ENCODE measurements at regions not wholly inside any gene's neighbourhood (a gene's known extent, or its start where the extent isn't known, plus 50 kb on each side); places are given as distances from the start of the nearest gene placed in this dataset.

DNA sequence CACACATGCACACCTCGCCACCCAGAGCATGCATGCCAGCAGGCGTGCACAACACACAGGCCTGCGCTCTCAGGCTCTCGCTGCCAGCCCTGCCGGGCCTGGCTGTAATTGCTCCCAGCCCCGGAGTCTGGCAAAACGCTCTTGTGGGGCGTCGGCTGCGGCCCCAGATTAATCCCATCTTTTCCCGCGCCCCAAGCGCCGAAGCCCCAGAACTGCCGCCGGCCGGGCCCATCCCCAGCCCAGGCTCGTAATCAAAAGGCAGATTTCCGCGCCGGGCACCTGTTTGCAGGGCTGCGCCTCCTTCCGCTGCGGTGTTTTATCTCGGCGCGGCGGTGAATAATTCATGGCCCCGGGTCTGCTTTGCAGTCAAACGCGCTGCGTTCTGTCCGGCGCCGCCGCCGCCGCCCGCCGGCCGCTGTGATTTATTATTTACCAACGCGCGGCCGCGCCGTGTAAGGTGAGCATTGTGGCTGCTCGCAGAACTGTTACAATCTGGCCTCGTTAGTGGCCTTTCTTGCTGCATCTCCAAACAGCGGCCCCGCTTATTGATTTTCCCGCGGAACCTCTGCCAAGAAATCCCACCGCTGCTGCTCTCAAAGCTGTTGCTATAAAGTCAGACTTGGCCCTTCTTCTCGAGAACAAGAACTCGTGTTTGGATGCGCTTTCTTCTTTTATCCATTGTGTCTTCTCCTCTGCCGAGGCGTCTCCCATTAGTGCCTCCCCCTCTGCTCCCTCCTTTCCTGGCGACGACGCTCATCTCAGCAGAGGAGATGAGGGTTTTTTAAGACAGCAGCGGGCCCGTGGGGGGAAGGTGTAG is 126.1 kb downstream of the IRX5 start:
- TF ChIP-seq, protein P1, sequence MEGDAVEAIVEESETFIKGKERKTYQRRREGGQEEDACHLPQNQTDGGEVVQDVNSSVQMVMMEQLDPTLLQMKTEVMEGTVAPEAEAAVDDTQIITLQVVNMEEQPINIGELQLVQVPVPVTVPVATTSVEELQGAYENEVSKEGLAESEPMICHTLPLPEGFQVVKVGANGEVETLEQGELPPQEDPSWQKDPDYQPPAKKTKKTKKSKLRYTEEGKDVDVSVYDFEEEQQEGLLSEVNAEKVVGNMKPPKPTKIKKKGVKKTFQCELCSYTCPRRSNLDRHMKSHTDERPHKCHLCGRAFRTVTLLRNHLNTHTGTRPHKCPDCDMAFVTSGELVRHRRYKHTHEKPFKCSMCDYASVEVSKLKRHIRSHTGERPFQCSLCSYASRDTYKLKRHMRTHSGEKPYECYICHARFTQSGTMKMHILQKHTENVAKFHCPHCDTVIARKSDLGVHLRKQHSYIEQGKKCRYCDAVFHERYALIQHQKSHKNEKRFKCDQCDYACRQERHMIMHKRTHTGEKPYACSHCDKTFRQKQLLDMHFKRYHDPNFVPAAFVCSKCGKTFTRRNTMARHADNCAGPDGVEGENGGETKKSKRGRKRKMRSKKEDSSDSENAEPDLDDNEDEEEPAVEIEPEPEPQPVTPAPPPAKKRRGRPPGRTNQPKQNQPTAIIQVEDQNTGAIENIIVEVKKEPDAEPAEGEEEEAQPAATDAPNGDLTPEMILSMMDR (conservative IDR thresholded peaks at IDR 0.05 in 1 of 2, IDR thresholded peaks at IDR 0.05 in 1 of 2; ENCODE audit: low read depth in 1 of 2, low read length in 2 of 2) = no peak
- TF ChIP-seq EZH2 (IDR thresholded peaks at IDR 0.05; ENCODE audit: low read length, missing control alignments) = no peak

Data from fibroblast of lung (primary cell).